Endothelial cell (in vitro differentiated cells): ENCODE measurements at regions not wholly inside any gene's neighbourhood (a gene's known extent, or its start where the extent isn't known, plus 50 kb on each side); places are given as distances from the start of the nearest gene placed in this dataset.

Source experiments
- DNase-seq: peaks from one replicate; pipeline ENCODE4 v3.0.0; 2021; ENCODE audit warnings: low spot score
- H3K27ac Mint-ChIP-seq: one replicate; pipeline ENCODE4 v1.8.0; 2021; ENCODE audit warnings: mixed read lengths, inconsistent platforms; ENCODE audit not compliant: unreplicated experiment
- H3K27me3 Mint-ChIP-seq: one replicate; pipeline ENCODE4 v1.8.0; 2021; ENCODE audit warnings: mild to moderate bottlenecking, moderate library complexity, mixed read lengths, inconsistent platforms; ENCODE audit not compliant: unreplicated experiment
- H3K36me3 Mint-ChIP-seq: one replicate; pipeline ENCODE4 v1.8.0; 2021; ENCODE audit warnings: mild to moderate bottlenecking, low read depth, mixed read lengths, inconsistent platforms; ENCODE audit not compliant: unreplicated experiment
- H3K4me1 Mint-ChIP-seq: one replicate; pipeline ENCODE4 v1.8.0; 2021; ENCODE audit warnings: mild to moderate bottlenecking, mixed read lengths, inconsistent platforms; ENCODE audit not compliant: unreplicated experiment
- H3K4me3 Mint-ChIP-seq: one replicate; pipeline ENCODE4 v1.8.0; 2021; ENCODE audit warnings: mild to moderate bottlenecking, mixed read lengths, inconsistent platforms; ENCODE audit not compliant: unreplicated experiment
- H3K9me3 Mint-ChIP-seq: one replicate; pipeline ENCODE4 v1.8.0; 2021; ENCODE audit warnings: mixed read lengths, inconsistent platforms; ENCODE audit not compliant: unreplicated experiment
- TF ChIP-seq, protein P1 (sequence below): fragments of 200-600 bp; sonication (generic); IDR thresholded peaks from one replicate; pipeline ENCODE4 v1.5.0; 2021; ENCODE audit warnings: antibody characterized with exemption; ENCODE audit not compliant: unreplicated experiment

DNA sequence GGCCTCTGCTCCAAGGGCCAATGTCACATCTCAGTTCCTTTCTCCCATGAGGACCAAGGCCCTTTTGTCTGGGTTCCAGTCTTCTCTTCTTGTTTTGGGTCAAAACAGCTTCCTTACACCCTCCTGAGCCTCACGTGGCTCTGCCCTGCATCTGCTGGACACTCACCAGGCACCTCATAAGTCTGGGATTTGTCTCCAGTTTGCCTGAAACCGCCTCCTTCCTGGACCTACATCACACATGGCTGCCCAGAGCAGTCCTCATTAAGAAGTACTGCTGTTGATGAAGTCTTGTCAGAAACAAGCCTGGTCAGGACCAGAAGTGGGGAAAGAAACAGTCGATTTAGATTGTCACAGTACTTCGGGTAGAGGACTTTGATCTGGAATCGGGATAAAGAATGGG is 173.4 kb upstream of the BMPER start:
- peaks cover 40% of the 10 kb centered on the region for H3K4me1 Mint-ChIP-seq
- H3K4me3 Mint-ChIP-seq = no peak overlapping the region
- no peak overlapping the region for H3K27ac Mint-ChIP-seq
- no peak for DNase-seq
- H3K9me3 Mint-ChIP-seq = no peaks in the 10 kb centered on the region
- peaks cover 8% of the 10 kb centered on the region for H3K27me3 Mint-ChIP-seq
- TF ChIP-seq, protein P1, sequence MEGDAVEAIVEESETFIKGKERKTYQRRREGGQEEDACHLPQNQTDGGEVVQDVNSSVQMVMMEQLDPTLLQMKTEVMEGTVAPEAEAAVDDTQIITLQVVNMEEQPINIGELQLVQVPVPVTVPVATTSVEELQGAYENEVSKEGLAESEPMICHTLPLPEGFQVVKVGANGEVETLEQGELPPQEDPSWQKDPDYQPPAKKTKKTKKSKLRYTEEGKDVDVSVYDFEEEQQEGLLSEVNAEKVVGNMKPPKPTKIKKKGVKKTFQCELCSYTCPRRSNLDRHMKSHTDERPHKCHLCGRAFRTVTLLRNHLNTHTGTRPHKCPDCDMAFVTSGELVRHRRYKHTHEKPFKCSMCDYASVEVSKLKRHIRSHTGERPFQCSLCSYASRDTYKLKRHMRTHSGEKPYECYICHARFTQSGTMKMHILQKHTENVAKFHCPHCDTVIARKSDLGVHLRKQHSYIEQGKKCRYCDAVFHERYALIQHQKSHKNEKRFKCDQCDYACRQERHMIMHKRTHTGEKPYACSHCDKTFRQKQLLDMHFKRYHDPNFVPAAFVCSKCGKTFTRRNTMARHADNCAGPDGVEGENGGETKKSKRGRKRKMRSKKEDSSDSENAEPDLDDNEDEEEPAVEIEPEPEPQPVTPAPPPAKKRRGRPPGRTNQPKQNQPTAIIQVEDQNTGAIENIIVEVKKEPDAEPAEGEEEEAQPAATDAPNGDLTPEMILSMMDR = no peak
- H3K36me3 Mint-ChIP-seq = peaks cover 5% of the 10 kb centered on the region

DNA sequence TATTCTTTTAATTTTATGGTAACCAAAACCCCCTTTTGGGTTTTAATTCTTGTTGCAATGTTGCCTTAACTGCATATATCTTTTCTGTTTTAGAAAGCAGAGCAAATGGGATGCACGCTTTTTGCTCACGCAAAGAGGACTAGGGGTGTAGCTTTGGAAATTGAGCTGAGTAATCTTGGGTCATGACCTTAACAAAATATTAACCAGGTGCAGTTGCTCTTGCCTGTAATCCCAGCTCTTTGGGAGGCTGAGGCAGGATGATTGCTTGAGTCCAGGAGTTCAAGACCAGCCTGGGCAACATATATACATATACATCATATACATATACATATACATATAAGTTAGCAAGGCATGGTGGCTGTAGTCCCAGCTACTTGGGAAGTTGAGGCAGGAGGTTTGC is 172.9 kb upstream of the BMPER start:
- Mint-ChIP-seq H3K9me3 (no peaks in the 10 kb centered on the region), H3K4me3 (no peak overlapping the region), H3K4me1 (peaks cover 34% of the 10 kb centered on the region), H3K27me3 (peaks cover 8% of the 10 kb centered on the region), H3K36me3 (peaks cover 5% of the 10 kb centered on the region), H3K27ac (no peak overlapping the region)
- DNase-seq = no peak
- TF ChIP-seq, protein P1 = no peak

DNA sequence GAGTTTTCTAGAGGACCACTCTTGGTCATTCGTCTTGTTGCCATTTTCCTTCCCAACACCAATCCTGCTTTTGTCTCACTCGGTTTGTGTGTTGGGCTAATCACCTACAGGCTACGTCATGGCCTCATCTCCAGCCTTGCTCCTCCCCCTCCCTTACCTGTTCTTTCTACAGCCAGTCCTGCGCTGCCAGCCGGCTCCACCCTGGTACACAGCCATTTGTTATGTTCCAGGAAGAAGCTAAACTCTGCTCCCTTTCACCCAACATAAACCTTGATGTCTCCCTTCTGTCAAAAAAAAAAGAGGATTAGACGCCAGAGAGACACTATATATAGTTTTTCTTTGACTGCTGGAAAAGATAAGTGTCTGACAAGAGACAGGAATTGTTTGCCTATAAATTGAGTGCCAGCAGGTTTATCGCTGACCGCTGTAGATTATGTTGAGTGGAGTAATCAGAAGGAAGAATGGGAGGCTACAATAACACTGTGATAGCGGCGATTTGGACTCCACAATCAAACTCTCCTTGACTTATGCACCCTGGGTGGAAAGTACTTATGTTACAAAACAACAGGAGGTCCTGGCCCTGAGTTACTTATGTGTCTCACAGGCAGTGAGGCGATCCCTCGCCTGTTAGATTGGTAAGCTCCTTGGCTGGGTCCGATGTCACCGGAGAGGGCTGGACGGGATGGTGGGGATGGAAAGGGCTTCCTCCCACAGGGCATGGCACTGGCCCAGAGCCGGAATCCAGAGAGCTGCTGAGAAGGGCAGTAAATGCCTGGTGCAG is 171.3 kb upstream of the BMPER start:
- no peak overlapping the region for H3K27ac Mint-ChIP-seq
- H3K9me3 Mint-ChIP-seq = no peaks in the 10 kb centered on the region
- no peak for DNase-seq
- H3K4me3 Mint-ChIP-seq = no peak overlapping the region
- peaks cover 5% of the 10 kb centered on the region for H3K36me3 Mint-ChIP-seq
- H3K27me3 Mint-ChIP-seq = peaks cover 7% of the 10 kb centered on the region
- TF ChIP-seq, protein P1 = no peak
- H3K4me1 Mint-ChIP-seq = peaks cover 25% of the 10 kb centered on the region

DNA sequence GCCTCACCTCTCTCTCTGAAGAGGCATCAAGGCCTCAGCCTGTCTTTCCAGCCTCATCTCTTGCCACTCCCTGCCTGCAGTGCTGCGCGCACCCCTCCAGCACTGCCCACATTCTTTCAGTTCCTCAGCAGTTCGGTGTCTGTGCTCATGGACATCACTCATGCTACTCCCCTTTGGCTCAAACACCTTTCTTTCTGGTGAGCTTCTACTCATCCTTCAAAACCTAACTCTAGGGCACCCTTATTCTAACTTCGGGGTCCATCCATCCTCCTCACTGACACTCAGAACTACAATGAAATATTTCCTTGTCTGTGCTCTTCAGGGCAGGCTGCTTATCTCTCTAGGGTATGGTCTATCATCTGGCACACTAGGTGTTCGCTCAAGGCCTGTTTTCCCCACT is 169.9 kb upstream of the BMPER start:
- Mint-ChIP-seq H3K27me3 (peaks cover 7% of the 10 kb centered on the region), H3K4me1 (peaks cover 16% of the 10 kb centered on the region), H3K4me3 (no peak overlapping the region), H3K27ac (no peak overlapping the region), H3K36me3 (peaks cover 5% of the 10 kb centered on the region), H3K9me3 (no peaks in the 10 kb centered on the region)
- no peak for DNase-seq
- TF ChIP-seq, protein P1 = no peak

DNA sequence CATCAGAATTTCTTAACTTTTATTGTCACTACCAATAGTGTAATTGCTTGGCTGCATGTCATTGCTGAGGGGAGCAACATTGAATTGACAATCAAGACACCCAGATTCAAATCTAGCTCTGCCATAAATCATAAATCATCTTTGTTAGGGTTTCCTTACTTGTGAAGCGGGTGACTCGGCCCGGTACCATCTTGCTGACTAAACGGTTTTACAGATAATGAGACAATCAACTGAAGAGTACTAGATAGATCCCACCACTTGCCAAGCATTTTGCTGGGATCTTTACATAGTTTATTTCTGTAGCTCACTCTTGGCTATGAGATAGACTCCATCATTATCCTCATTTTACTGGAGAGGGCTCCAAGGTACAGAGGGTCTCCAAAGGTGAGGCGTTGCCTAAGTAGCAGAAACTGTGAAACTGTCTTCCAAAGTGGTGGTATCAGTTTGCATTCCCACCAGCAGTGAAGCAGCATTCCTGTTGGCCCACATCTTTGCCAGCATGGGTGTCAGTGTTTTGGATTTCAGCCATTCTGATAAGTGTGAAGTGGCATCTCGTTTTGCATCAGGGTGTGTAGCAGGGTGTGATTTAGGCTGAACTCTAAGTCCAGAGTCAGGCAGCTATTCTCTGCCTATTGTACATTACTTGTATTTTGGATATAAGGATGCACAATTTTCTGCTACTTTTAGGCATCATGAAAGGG is 168.7 kb upstream of the BMPER start:
- no peak overlapping the region for H3K27ac Mint-ChIP-seq
- DNase-seq = no peak
- peaks cover 7% of the 10 kb centered on the region for H3K4me1 Mint-ChIP-seq
- no peaks in the 10 kb centered on the region for H3K9me3 Mint-ChIP-seq
- H3K4me3 Mint-ChIP-seq = no peak overlapping the region
- H3K36me3 Mint-ChIP-seq = no peaks in the 10 kb centered on the region
- H3K27me3 Mint-ChIP-seq = peaks cover 7% of the 10 kb centered on the region
- TF ChIP-seq, protein P1 = no peak
